Epidermal melanocyte (primary cell): ENCODE measurements at regions not wholly inside any gene's neighbourhood (a gene's known extent, or its start where the extent isn't known, plus 50 kb on each side); places are given as distances from the start of the nearest gene placed in this dataset.
A peak's percentile ranks its signal among the peaks of the same experiment; 100 is the strongest.

Experiments
- DNase-seq: peaks from one replicate; pipeline ENCODE4 v3.0.0; 2011; ENCODE audit warnings: low spot score; ENCODE audit not compliant: insufficient read length

DNA sequence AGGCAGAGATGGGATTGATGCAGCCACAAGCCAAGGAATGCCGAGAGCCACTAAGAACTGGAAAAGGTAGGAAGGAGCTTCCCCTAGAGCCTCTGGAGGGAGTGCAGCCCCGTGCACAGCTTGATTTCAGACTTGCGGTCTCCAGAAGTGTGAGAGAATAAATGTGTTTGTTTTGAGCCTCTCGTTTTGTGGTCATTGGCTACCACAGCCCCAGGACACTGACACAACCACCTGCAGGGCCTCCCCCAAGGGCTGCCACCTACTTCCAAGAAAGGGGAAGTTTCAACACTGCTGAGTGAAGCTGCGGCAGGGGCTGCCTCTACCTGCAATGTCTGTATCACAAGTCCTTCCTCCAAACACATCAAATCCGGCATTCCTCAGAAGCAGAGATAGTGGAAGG is 346.9 kb downstream of the C16orf95 start:
- DNase-seq, result no peak

DNA sequence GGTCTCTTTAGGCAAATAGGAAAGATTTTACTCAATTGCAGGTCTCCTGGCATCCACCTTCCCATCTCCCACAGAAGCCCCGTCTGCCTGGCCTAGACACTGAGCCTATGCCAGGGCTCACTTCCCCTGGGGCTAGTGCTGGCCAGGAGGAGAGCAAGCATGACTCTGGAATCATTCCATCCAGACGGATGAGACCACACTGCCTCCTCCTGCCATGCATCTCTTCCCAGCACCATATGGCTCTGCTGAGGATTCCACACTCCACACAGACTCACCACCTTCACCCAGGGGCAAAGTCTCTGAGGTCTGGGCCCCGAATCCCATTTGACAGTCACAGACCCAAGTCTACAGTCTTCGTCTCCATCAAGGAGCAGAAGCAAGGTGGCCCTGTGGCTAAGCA is 346.5 kb downstream of the C16orf95 start:
- DNase-seq, result no peak

DNA sequence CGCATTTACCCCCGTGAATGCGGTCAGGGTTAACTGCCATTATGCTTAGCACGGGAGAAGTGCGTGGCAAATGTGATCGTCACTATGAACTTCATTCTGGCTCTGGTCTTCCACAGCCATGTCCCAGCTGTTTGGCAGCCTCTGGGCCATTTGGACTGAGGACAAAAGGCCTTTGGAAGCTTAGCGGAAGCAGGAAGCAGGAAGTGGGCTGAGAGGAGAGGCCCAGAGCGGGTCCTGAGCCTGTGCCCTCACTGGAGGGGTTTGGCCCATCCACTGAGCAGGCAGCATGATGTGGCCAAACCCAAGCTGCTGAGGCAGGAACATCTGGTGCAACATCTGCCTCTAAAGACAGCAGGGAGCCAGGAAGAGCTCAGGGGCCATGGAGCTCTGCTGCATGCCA is 345.9 kb downstream of the C16orf95 start:
- peak; percentile 52 for DNase-seq

DNA sequence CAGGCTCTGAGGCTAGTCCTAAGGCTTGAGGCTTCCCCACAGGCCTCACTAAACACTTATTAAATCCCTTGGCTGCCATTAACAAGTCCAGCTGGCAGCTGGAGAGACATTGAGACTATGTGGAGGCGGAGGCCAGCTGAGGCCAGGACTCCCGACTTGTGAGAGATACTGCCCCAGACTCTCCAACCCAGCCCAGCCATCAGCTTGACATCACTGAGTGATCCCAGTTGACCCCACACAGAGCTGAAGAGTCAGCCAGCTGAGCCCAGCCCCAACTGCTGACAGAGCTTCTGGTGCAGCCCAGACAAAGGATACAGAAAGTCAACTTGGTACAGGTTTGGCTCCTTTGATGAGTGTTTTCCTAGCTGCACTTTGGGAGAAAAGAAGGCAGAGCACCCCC is 343.1 kb downstream of the C16orf95 start:
- DNase-seq, result no peak

DNA sequence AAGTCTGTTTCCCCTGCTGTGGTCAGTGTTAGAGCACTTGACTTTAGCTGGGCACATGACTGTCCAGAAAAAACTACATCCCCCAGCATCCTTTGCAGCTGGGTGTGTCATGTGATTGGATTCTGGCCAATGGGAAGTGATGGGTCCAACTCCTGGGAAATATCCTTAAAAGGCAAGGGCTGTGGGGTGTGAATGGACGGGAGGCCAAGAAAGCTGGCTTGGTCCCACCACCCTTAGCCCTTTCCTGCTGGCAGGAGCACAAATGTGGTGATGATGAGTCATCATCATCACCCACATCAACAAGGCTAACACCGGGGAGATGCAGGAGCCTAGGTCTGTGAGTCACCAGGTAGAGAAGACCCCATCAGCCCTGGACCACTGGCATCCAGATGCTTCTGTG is 341.7 kb downstream of the C16orf95 start:
- DNase-seq, result no peak

DNA sequence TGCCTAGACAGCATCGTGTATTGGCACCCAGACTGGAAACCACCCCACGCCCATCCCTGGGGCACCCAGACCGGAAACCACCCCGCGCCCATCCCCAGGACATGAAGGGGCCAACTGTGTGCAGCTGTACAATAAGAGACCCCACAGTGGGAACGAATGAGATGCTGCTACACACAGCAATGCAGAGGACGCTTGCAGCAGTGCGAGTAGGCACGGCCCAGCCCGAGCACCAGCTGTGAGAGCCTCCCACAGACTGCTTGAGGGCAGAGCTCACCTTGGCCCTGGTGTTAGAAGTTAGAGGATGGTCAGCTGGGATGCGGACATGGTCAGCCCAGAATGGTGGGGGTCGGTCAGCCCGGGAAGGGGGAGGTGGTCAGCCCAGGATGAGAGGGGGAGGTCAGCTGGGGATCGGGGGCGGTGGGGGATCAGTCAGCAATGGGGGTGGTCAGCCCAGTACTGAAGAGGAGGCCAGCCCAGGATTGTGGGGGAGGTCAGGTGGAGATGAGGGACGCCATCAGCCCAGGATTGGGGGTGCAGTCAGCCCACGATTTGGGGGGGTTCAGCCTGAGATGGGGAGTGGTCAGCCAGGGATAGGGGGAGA is 340.0 kb downstream of the C16orf95 start:
- DNase-seq, result no peak

DNA sequence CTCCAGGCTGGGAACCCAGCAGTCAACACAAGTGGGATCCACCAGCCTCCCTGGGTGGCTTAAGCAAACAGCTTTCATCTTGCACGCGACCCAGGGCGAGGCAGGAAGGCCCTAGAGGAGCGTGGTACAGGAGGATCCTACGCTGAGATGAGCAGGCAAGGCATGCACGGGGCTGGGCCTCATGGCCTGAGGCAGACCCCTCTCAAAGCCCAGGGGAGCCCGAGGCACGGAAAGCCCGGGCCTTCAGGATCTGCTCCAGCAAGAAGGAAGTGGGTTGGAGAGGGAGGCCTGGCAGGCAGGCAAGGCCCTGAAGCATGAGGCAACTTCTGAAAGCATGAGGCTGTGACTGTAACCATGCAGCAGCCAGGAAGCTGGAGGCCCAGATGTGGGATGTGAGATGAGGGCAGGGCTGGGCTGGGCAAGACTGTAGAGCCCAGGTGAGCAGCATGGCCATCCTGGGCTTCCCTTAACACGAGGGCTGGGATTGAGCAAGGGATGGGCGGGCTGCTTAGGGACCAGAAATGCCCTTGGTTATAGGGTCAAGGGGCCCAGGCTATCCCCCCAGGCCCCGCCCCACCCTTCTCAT is 338.7 kb downstream of the C16orf95 start:
- no peak for DNase-seq

DNA sequence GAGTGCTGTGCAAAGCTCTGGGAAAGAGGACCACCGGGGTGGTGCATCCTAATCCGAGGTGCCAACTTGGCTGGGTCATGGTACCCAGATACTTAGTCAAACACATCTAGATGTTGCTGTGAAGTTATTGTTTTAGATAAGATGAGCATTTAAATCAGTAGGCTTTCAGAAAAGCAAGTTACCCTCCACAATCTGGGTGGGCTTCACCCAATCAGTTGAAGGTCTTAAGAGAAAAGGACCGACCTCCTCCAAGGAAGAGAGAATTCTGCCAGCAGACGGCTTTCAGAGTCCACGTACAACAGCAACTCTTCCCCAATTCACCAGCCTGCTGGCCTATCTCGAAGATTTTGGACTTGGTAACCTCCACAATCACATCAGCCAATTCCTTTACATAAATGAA is 338.1 kb downstream of the C16orf95 start:
- DNase-seq, result no peak

DNA sequence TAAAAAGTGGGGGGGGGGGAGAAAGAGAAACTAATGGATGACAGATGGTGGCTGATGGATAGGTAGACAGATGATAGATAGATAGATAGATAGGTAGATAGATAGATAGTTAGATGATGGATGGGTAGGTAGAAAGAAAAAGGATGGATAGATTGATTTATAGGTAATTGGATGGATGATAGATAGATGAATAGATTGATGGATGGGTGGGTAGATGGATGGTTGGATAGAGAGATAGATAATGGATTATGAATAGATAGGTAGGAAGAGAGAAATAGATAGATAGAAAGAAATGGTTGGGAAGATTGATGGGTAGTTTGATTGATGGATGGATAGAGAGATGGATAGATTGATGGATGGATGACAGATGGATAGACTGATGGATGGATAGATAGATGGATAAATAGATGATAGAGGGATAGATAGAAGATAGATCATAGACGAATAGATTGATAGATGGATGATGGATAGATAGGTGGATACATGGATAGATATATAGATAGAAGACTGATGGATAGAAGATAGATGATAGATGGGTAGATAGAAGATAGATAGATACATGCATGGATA is 337.1 kb downstream of the C16orf95 start:
- no peak for DNase-seq

DNA sequence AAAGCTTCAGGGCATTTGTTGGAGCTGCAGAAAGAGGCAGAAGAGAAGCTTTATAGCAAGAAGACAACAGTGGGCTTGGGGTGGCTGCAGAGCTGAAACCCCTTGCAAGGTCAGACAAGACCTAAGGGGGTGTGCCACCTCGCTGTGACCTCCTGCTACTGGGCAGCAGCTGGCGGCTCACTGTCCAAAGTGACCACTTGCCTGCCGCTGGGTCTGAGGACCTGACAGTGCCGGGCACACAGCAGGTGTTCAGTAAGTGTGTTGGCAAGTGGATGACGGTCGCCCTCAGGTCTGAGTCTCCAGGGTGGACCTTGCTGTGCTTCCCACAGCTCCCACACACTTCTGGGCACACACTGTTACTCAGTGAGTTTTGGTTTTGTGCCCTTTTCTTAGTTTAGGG is 336.5 kb downstream of the C16orf95 start:
- no peak for DNase-seq

DNA sequence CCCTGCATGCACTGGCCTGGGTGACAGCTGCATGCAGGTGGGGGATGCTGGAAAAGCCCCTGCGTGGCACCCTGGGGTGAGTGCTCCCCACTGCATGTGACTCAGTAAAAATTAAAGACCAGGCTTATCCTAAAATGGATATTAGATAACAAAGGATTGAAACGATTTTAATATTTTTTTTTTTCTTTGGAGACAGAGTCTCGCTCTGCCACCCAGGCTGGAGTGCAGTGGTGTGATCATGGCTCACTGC is 334.9 kb downstream of the C16orf95 start:
- DNase-seq, result no peak

DNA sequence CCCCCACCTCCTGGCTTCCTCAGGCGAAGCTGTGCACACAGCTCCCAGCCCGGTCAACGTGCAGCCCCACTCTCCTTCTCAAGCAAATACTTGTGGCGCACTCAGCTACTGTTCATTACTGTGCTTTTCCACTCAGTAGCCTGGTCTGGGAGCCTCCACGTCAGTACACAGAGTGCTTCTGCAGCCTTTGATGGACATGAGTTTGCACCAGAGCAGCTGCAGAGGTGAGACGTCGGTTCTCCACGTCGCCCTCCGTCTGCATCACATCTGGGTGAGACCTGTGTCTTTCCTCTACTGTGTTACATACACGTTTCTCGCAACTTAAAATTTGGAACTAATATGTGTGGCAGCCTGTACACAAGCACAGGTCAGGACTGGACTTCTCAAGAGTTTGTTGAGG is 334.3 kb downstream of the C16orf95 start:
- no peak for DNase-seq

DNA sequence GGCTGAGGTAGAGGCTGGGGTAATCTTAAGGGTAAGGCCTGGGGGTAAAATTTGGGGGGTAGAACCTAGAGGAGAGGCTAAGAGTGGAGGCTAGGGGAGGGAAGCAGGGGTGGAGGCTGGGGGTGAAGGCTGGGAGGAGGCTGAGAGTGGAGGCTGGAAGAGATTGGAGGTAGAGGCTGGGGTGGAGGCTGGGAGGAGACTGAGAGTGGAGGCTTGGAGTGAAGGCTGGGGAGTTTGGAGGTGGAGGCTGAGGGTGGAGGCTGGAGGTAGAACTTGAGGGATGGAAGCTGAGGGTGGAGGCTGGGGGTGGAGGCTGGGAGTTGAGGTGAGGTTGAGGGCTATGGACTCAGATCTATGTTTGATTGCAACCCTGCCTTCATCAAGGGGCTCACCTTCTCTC is 333.6 kb downstream of the C16orf95 start:
- no peak for DNase-seq

DNA sequence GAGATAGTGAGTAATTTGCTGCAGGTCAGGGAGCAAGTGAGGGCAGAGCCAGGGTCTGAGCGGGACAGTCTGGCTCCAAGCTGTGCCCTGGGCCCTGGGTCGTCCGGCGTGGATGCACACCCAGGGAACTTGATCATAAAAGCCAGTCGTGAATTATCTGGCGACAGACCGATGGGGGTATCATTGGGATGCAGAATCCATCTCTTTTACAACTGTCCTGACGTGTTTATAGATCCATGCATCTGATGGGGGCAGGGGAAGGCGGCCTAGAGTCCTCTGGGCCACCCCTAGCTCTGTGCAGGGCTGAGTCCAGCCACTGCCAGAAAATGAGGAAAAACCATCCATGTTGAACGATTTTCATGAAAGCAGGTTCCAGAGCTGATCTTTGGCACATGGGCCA is 332.8 kb downstream of the C16orf95 start:
- DNase-seq, result no peak

DNA sequence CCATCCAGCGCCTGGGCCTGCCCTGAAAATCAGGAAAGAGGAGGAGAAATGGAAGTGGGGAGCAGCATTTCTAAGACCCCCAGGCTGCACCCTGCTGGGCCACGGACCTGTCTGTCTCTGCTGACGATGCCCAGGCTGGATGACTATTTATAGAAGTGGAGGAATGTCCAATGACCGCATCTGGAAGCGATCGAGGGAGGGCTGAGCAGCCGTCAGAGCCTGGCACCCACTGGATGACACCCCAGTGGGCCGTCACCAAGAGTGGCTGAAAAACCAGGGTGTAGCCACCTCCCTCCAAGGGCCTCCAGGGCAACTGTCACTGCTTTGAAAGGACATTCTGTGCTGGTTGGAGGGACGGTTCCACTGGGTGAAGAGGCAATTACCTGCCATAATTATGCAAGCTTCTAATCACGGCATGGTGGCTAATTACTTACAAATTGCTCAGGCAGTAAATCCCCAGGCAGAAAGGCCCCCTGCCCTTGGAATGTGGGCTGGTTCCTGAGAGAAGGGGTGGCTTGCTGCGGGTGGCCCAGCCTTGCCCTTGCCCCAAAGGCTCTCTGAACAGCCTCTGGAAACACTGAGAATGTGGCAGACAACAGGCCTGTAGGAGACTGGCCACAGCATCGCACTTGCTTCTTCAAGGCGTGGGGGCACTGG is 332.1 kb downstream of the C16orf95 start:
- DNase-seq, result peak; percentile 50

DNA sequence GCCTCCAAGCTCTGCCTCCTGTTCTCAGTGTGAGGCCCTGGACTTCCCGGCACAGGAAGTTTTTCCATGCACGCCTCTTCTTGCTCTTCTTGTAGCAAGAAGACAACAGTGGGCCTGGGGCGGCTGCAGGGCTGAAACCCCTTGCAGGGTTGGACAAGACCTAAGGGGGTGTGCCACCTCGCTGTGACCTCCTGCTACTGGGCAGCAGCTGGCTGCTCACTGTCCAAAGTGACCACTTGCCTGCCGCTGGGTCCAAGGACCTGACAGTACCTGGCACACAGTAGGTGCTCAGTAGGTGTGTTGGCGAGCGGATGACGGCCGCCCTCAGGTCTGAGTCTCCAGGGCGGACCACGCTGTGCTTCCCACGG is 331.6 kb downstream of the C16orf95 start:
- no peak for DNase-seq

DNA sequence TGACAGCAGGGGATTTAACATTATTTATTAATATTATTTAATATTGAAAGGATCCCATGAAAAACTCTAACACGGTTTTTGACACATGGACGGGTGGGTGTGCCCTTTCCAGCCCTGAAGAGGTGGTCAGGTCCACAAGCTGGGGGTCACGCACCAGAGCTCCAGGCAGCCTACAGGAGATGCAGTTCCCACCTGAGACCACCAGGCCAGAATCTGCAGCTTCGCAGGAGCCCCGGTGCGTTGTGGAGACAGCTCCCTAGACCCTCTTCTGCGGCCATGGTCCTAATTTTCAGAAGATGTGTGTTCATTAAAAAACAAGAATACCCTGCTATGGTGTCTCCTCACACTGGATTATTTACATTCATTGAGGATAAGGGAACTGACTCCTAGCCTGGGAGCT is 331.1 kb downstream of the C16orf95 start:
- DNase-seq, result no peak

DNA sequence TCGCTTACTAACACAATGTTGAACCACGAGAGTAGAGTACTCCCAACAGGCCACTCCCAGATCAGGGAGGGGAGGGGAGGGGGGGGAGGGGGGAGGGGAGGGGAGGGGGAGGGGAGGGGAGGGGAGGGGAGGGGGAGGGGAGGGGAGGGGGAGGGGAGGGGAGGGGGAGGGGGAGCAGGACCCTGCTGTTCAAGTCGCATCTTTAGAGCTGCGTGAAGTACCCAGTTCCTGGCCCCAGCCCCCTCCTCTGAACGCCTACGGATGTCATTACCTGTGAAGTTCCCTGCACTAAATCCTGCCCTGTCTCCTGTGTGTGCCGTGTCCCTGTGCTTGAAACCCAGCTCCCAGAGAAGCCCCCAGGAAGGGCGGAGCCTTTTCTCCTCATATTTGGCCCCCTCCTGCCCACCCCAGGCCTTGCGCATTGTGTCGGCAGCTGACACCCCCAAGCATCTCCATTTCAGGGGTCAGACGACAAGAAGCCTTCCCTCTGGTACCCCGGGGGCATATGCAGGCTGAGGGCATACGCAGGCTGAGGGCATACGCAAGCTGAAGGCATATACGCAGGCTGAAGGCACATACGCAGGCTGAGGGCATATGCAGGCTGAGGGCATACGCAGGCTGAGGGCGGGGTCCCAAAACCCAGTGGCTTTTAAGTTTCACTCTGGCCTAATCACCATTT is 330.2 kb downstream of the C16orf95 start:
- no peak for DNase-seq

DNA sequence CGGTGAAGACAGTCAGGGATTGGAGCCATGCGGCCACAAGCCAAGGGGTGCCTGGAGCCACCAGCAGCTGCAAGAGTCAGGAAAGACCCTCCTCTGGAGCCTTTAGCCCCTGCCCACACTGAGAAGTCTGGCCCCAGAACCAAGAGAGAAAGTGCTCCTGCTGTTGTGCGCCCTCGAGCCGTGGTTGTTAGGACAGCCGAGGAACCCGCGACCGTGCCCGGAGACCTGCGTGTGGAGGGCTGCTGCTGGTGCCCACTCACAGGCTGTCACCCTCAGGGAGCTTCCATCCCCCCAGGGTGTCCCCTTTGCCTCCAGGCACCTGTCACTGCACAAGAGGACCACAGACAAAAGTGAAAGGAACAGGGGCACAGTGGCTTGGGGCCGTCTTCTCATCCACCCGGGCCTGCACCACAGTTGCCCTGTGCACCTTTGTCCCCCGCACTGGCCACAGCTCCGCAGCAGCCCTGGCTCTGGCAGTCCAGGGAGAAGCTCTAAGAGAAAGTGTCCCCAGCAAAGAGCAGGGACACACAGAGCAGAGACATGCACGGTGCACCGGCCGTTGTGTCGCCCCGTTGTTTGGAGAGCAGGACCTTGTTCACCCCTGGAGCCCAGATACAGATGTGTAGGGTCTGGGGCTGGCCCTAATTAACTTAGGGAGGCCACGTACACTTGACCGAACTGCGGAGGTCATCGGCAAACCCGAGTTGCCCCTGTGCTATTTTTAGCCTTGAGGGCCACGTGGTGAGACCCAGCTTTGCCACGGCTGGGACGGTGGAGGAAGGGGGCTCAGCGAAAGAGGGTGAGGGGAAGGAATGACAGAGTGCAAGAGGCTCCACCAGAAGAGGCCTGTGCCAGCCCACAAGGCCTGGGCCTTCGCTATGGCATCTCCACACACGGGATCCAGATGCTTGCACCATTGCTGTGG is 329.2 kb downstream of the C16orf95 start:
- no peak for DNase-seq

DNA sequence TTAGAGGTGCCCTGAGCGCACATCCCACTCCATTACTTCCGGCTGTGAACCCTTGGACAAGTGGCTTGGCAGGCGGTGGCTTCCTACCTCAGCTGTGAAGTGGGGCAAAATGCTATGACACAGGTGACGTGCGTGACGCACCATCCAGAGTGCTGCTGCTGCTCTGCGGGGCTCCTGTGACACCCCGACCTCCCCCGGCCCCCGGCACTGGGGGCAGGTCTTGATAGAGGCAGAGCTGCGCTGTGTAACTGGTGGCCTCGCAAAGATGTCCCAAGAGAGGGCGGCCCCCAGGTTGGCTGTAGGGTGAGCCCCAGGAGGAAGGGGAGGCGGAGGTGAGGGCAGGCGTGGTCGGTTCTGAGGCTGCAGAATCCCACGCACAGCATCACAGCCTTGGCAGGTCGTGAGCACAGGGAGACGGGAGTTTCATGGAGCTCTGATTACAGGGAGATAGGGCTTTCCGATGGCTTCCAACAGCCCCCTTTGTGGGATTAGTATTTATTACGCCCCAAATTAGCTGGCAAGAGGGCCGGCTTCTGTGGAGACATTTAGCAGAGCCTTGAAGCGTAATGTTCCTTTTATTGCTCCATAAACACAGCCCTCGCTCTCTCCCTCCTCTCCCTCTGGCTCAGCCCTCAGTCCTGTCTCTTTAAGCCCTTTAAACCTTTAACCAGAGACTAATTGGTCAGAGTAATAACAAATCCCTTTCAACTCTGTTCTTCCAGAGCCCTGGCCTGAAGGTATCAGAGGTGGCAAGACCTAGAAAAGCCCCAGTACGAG is 328.1 kb downstream of the C16orf95 start:
- DNase-seq, result no peak

DNA sequence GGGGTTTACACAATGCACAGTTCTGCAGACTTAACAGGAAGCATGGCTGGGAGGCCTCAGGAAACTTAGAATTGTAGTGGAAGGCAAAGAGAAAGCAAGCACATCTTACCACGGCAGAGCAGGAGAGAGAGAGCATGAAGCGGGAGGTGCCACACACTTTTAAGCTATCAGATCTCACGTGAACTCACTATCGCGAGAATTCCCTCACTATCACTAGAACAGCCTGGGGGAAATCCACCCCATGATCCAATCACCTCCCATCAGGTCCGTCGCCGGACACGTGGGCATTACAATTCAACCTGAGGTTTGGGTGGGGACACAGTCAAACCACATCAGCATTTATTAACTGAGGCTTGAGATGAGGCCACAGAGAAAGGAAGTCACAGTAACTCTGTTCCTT is 326.7 kb downstream of the C16orf95 start:
- DNase-seq, result no peak
